ENCODE measurements at regions not wholly inside any gene's neighbourhood (a gene's known extent, or its start where the extent isn't known, plus 50 kb on each side); places are given as distances from the start of the nearest gene placed in this dataset.

DNA sequence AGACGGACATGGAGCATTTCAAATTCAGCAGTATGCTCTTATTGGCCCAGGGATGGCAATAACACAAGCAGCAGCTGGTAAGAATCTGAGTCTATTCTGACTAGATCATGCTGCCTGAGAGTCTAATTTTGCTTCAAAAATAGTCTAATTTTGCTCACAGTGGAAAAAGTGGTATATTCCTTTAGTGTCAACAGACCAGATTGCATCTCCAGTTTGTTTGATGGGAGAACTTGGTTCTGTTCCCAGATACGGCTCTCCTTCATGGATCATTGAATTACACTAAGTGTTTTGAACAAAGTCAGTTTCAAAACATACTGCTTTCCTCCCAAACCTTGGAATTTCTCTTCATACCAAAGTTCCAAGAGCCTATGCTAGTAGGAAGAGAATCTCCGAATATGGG, 586.1 kb downstream of the RNF144B start:
- intact Hi-C loops (cut with micrococcal nuclease) (no loop called here), dilution Hi-C loops (cut with HindIII; ENCODE audit: low sequenced_read_pairs, unreplicated experiment) (no loop called here), in situ Hi-C loops (cut with MboI; ENCODE audit: low sequenced_read_pairs) (no loop called here)
- DNase-seq (no peak), ATAC-seq (ENCODE audit: low read depth) (no peak)
- WGBS, 2 experiments (ENCODE audit: extremely low coverage in 2 of 2, insufficient read length in 1 of 2), result no CpG with 5 or more reads among the region's 3 CpGs
- H2AK9ac ChIP-seq (replicated peaks; ENCODE audit: low read depth, low read length, poor library complexity), result no peak overlapping the region
- H3K4me1 ChIP-seq (ENCODE audit: control insufficient read depth, insufficient read depth, low read length), result no peaks in the 10 kb centered on the region
- no peak overlapping the region for H3K18ac ChIP-seq (ENCODE audit: low read depth, low read length)
- POLR2A ChIA-PET (ENCODE audit: unreplicated experiment), result no interaction called here
- H3K9me3 ChIP-seq (ENCODE audit: control insufficient read depth, insufficient read depth, low read length), result peaks cover 2% of the 10 kb centered on the region; the same call in 1 of the 2 replicates
- H2BK120ac ChIP-seq (ENCODE audit: low read depth, low read length), result no peak overlapping the region
- H4K8ac ChIP-seq (ENCODE audit: low read depth in 2 of 2, low read length in 2 of 2), result no peak overlapping the region
- no peak overlapping the region for H2AK5ac ChIP-seq (ENCODE audit: low read depth, low read length)
- no peak overlapping the region for H3K23ac ChIP-seq (ENCODE audit: low read depth, low read length)
- H3K27ac ChIP-seq (ENCODE audit: insufficient read depth, low read length), result no peak overlapping the region
- H3K4me2 ChIP-seq (ENCODE audit: low read depth, low read length), result no peak overlapping the region
- H3K79me1 ChIP-seq (ENCODE audit: low read depth in 1 of 2, low read length in 2 of 2), result no peaks in the 10 kb centered on the region
- no peak overlapping the region for H2BK15ac ChIP-seq (ENCODE audit: low read depth, low read length)
- H4K20me1 ChIP-seq (ENCODE audit: insufficient read depth, low read length), result no peaks in the 10 kb centered on the region
- no peak overlapping the region for H2BK5ac ChIP-seq (ENCODE audit: low read depth, low read length, poor library complexity, severe bottlenecking)
- BruUV-seq (replicated peaks), result no TSS peak
- no peaks in the 10 kb centered on the region for H3K36me3 ChIP-seq (ENCODE audit: control insufficient read depth, insufficient read depth, low read length)
- CTCF ChIA-PET, result no interaction called here
- no peaks in the 10 kb centered on the region for H3K27me3 ChIP-seq (ENCODE audit: control insufficient read depth, insufficient read depth, low read length)
- no peak overlapping the region for H3K4me3 ChIP-seq (ENCODE audit: insufficient read depth, low read depth, low read length)
- no peak overlapping the region for H3K9ac ChIP-seq (ENCODE audit: low read depth, low read length)
- no peak overlapping the region for H2AFZ ChIP-seq (replicated peaks; ENCODE audit: low read length, poor library complexity)
- no peak overlapping the region for H4K5ac ChIP-seq (ENCODE audit: low read depth, low read length)
- no peaks in the 10 kb centered on the region for H3K9me1 ChIP-seq (ENCODE audit: insufficient read depth, low read length)
- no peak overlapping the region for H3K56ac ChIP-seq (ENCODE audit: extremely low read depth, insufficient read depth, low read length)
- H4K91ac ChIP-seq (ENCODE audit: insufficient read depth, low read depth, low read length), result no peak overlapping the region
- H2BK20ac ChIP-seq (ENCODE audit: low read depth, low read length), result no peak overlapping the region
- no peak overlapping the region for H3K14ac ChIP-seq (replicated peaks; ENCODE audit: low read depth, low read length)
- TF ChIP-seq SMC3 (IDR thresholded peaks at IDR 0.05; ENCODE audit: low read depth, low read length), result no peak
- TF ChIP-seq MAFK (IDR thresholded peaks at IDR 0.05; ENCODE audit: low read depth, low read length), result no peak
- TF ChIP-seq USF2 (IDR thresholded peaks at IDR 0.05; ENCODE audit: low read depth, low read length), result no peak
- no peak for TF ChIP-seq RAD21 (IDR thresholded peaks at IDR 0.05; ENCODE audit: low read length)
- TF ChIP-seq MXI1 (IDR thresholded peaks at IDR 0.05; ENCODE audit: borderline replicate concordance, low read depth, low read length), result no peak
- TF ChIP-seq, protein P1, sequence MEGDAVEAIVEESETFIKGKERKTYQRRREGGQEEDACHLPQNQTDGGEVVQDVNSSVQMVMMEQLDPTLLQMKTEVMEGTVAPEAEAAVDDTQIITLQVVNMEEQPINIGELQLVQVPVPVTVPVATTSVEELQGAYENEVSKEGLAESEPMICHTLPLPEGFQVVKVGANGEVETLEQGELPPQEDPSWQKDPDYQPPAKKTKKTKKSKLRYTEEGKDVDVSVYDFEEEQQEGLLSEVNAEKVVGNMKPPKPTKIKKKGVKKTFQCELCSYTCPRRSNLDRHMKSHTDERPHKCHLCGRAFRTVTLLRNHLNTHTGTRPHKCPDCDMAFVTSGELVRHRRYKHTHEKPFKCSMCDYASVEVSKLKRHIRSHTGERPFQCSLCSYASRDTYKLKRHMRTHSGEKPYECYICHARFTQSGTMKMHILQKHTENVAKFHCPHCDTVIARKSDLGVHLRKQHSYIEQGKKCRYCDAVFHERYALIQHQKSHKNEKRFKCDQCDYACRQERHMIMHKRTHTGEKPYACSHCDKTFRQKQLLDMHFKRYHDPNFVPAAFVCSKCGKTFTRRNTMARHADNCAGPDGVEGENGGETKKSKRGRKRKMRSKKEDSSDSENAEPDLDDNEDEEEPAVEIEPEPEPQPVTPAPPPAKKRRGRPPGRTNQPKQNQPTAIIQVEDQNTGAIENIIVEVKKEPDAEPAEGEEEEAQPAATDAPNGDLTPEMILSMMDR (conservative IDR thresholded peaks at IDR 0.05; ENCODE audit: low read depth, low read length), result no peak
- no peak for TF ChIP-seq NFE2L2 (IDR thresholded peaks at IDR 0.05; ENCODE audit: low read depth, low read length)
- no peak for TF ChIP-seq BHLHE40 (IDR thresholded peaks at IDR 0.05; ENCODE audit: low read depth, low read length)
- no peak for TF ChIP-seq POLR2A (IDR thresholded peaks at IDR 0.05; ENCODE audit: low read depth, low read length)
- no peak for TF ChIP-seq MAZ (IDR thresholded peaks at IDR 0.05; ENCODE audit: borderline replicate concordance, low read depth, low read length)
- TF ChIP-seq ELK1 (IDR thresholded peaks at IDR 0.05; ENCODE audit: borderline replicate concordance, low read depth, low read length), result no peak
- no peak for TF ChIP-seq RFX5 (IDR thresholded peaks at IDR 0.05; ENCODE audit: low read depth, low read length)
- no peak overlapping the region for H3K4ac ChIP-seq (ENCODE audit: low read depth, low read length)

All from IMR-90 (cell line).